ENCODE measurements at regions not wholly inside any gene's neighbourhood (a gene's known extent, or its start where the extent isn't known, plus 50 kb on each side); places are given as distances from the start of the nearest gene placed in this dataset.

GRCh38 chr6:115287467-115287866, 773.2 kb downstream of the FRK start:
- no peak for DNase-seq (ENCODE audit: low read depth)
- no peak overlapping the region for H3K4me3 ChIP-seq (ENCODE audit: low read length)
- TF ChIP-seq, protein P1, sequence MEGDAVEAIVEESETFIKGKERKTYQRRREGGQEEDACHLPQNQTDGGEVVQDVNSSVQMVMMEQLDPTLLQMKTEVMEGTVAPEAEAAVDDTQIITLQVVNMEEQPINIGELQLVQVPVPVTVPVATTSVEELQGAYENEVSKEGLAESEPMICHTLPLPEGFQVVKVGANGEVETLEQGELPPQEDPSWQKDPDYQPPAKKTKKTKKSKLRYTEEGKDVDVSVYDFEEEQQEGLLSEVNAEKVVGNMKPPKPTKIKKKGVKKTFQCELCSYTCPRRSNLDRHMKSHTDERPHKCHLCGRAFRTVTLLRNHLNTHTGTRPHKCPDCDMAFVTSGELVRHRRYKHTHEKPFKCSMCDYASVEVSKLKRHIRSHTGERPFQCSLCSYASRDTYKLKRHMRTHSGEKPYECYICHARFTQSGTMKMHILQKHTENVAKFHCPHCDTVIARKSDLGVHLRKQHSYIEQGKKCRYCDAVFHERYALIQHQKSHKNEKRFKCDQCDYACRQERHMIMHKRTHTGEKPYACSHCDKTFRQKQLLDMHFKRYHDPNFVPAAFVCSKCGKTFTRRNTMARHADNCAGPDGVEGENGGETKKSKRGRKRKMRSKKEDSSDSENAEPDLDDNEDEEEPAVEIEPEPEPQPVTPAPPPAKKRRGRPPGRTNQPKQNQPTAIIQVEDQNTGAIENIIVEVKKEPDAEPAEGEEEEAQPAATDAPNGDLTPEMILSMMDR (IDR thresholded peaks at IDR 0.05; ENCODE audit: insufficient read depth, low read depth, low read length, missing control alignments) = no peak

GRCh38 chr6:115276881-115277565, 783.7 kb downstream of the FRK start:
- no peak for DNase-seq (ENCODE audit: low read depth)
- H3K4me3 ChIP-seq (ENCODE audit: low read length) = no peak overlapping the region
- TF ChIP-seq, protein P1 (IDR thresholded peaks at IDR 0.05; ENCODE audit: insufficient read depth, low read depth, low read length, missing control alignments) = no peak

GRCh38 chr6:115272311-115272710, 788.4 kb downstream of the FRK start:
- TF ChIP-seq, protein P1 (IDR thresholded peaks at IDR 0.05; ENCODE audit: insufficient read depth, low read depth, low read length, missing control alignments) = no peak
- no peak overlapping the region for H3K4me3 ChIP-seq (ENCODE audit: low read length)
- no peak for DNase-seq (ENCODE audit: low read depth)

- TF ChIP-seq, protein P1 (IDR thresholded peaks at IDR 0.05; ENCODE audit: insufficient read depth, low read depth, low read length, missing control alignments) = no peak
- H3K4me3 ChIP-seq (ENCODE audit: low read length) = no peak overlapping the region
- no peak for DNase-seq (ENCODE audit: low read depth)
These were observed 789.3 kb downstream of the FRK start for GRCh38 chr6:115271434-115271833.

DNA sequence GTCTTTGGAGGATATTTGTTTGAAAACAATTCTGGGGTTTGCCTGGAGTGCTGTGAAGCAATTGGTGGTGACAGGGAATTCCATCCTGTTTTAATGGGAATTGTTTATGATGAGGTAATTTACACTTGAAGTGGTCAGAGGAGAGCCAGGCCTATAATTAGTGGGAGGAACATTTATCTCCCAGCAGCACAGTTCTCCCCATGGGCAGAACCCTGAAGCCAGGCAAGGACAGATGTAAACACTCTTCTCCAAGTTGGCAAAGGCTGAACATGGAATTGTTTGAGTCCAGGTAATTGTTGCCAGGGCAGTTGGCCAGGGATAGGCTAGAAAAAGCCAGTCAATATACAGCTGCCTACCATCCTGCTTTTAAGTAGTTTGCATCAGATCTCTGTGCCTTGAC, 789.7 kb downstream of the FRK start:
- no peak for DNase-seq (ENCODE audit: low read depth)
- TF ChIP-seq, protein P1 (IDR thresholded peaks at IDR 0.05; ENCODE audit: insufficient read depth, low read depth, low read length, missing control alignments) = no peak
- H3K4me3 ChIP-seq (ENCODE audit: low read length) = no peak overlapping the region

- TF ChIP-seq, protein P1 (IDR thresholded peaks at IDR 0.05; ENCODE audit: insufficient read depth, low read depth, low read length, missing control alignments) = no peak
- H3K4me3 ChIP-seq (ENCODE audit: low read length) = no peak overlapping the region
- no peak for DNase-seq (ENCODE audit: low read depth)
These were observed 819.3 kb downstream of the FRK start for GRCh38 chr6:115241373-115241772.

GRCh38 chr6:115221198-115221597, 839.5 kb downstream of the FRK start:
- TF ChIP-seq, protein P1 (IDR thresholded peaks at IDR 0.05; ENCODE audit: insufficient read depth, low read depth, low read length, missing control alignments) = no peak
- no peak for DNase-seq (ENCODE audit: low read depth)
- no peak overlapping the region for H3K4me3 ChIP-seq (ENCODE audit: low read length)
